SU-DHL-6 (cell line): ENCODE measurements at regions not wholly inside any gene's neighbourhood (a gene's known extent, or its start where the extent isn't known, plus 50 kb on each side); places are given as distances from the start of the nearest gene placed in this dataset.

Source experiments
- EZH2phosphoT487 ChIP-seq: fragments of 200-600 bp; sonication (generic), shearing (Covaris generic); conservative IDR thresholded peaks from 2 replicates; pipeline ENCODE4 v1.6.1; 2018; ENCODE audit warnings: mild to moderate bottlenecking, antibody characterized with exemption, low read length, moderate library complexity, mixed read lengths
- TF ChIP-seq, protein P1 (sequence below): fragments of 200-600 bp; sonication (generic); IDR thresholded peaks from one replicate; pipeline ENCODE4 v1.5.1; 2017; ENCODE audit warnings: antibody characterized with exemption, mild to moderate bottlenecking, low read length, moderate library complexity; ENCODE audit not compliant: insufficient read depth, poor library complexity, severe bottlenecking

DNA sequence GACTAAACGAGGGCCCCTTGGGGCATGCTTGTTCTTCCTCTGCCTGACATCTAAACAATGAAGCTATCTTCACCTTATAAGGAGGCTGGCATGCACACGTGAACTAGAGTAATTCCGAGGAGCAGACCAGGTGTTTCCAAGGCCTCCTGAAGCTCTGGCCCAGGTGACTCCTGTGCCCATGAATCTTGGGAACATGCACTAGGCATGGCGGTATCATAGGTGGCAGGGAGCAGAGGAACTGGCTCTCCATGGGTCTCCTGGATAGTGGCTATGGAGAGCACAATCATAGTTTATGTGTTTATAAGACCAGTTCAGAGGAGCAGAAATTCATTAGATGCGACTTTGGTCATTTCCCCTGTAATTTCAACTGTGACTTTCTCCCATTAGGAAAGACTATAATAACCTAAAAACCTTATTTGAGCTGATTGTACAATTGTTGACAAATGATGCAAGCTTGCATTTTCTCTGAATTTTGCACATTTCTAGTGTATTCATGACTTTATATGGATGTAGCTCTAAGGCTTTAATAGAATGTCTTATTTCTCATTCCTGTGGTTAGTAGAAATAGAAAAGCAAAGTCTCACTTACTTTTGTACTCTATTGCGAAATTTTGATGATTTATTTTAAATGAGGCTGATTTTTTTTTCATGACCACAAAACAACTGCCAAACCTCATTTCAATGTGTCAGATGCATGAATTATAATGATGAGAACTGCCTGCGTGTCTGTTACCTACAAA lies 135.3 kb upstream of the RPS23 start:
- TF ChIP-seq, protein P1, sequence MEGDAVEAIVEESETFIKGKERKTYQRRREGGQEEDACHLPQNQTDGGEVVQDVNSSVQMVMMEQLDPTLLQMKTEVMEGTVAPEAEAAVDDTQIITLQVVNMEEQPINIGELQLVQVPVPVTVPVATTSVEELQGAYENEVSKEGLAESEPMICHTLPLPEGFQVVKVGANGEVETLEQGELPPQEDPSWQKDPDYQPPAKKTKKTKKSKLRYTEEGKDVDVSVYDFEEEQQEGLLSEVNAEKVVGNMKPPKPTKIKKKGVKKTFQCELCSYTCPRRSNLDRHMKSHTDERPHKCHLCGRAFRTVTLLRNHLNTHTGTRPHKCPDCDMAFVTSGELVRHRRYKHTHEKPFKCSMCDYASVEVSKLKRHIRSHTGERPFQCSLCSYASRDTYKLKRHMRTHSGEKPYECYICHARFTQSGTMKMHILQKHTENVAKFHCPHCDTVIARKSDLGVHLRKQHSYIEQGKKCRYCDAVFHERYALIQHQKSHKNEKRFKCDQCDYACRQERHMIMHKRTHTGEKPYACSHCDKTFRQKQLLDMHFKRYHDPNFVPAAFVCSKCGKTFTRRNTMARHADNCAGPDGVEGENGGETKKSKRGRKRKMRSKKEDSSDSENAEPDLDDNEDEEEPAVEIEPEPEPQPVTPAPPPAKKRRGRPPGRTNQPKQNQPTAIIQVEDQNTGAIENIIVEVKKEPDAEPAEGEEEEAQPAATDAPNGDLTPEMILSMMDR, result no peak
- TF ChIP-seq EZH2phosphoT487, result no peak
